Omental fat pad (tissue), 3 donors: ENCODE measurements at regions not wholly inside any gene's neighbourhood (a gene's known extent, or its start where the extent isn't known, plus 50 kb on each side); places are given as distances from the start of the nearest gene placed in this dataset.

Experiments used
- ATAC-seq: fragments of 150-250 bp; one replicate; pipeline ENCODE4 v1.9.1; 2016; ENCODE audit warnings: mild to moderate bottlenecking, moderate library complexity; ENCODE audit not compliant: low FRiP score
- DNase-seq: peaks from one replicate; pipeline ENCODE4 v3.0.0-alpha.2; 2019; ENCODE audit warnings: low spot score
- TF ChIP-seq, protein P1 (sequence below), 3 donors: fragments of 450-650 bp; IDR thresholded peaks; one replicate each; pipeline ENCODE4 v1.5.1; 2016 to 2017; ENCODE audit warnings: antibody characterized with exemption in 3 of 3, mild to moderate bottlenecking in 3 of 3, moderate library complexity in 2 of 3

DNA sequence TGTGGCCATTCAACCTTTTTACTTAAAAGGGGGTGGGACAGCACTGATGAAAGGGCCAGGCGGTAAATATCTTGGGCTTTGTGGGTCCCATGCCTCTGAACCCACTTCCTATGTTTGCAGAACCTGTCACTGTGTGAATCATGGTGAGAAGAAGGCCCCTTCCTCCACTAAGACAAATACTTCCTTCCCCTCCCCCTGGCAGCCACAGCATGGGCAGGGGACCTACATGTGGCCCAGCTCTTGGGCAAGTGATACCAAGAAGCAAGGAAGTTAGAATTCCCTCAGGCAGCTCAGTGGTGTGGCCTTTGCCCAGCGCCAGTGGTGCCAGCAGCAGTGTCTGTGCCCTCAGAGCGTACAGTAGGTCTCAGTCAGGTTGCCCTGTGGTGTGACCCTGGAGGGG lies 168.6 kb downstream of the TRIM33 start:
- TF ChIP-seq, protein P1, sequence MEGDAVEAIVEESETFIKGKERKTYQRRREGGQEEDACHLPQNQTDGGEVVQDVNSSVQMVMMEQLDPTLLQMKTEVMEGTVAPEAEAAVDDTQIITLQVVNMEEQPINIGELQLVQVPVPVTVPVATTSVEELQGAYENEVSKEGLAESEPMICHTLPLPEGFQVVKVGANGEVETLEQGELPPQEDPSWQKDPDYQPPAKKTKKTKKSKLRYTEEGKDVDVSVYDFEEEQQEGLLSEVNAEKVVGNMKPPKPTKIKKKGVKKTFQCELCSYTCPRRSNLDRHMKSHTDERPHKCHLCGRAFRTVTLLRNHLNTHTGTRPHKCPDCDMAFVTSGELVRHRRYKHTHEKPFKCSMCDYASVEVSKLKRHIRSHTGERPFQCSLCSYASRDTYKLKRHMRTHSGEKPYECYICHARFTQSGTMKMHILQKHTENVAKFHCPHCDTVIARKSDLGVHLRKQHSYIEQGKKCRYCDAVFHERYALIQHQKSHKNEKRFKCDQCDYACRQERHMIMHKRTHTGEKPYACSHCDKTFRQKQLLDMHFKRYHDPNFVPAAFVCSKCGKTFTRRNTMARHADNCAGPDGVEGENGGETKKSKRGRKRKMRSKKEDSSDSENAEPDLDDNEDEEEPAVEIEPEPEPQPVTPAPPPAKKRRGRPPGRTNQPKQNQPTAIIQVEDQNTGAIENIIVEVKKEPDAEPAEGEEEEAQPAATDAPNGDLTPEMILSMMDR (IDR thresholded peaks at IDR 0.05), result no peak
- ATAC-seq (no peak), DNase-seq (no peak)

DNA sequence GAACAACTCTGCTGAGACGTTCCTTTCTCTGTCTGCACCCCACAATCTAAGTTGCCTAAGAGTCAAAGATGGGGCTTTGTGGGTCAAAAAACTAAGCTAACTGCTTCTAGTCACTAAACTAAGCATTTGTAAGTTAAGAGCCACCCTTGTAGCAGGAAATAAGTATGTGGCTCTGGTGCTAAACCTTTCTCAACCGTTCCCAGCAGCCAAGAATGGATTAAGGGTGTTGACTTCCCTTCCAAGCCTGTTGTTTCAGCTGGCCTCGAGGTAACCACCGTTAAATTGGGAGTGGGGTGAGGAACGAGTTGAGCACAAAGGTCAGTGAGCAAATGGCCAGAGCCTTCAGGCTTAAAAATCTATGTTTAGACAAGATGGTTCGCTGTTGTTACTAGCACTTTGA lies 169.1 kb downstream of the TRIM33 start:
- ATAC-seq, result no peak
- DNase-seq, result no peak
- TF ChIP-seq, protein P1 (IDR thresholded peaks at IDR 0.05), result no peak

DNA sequence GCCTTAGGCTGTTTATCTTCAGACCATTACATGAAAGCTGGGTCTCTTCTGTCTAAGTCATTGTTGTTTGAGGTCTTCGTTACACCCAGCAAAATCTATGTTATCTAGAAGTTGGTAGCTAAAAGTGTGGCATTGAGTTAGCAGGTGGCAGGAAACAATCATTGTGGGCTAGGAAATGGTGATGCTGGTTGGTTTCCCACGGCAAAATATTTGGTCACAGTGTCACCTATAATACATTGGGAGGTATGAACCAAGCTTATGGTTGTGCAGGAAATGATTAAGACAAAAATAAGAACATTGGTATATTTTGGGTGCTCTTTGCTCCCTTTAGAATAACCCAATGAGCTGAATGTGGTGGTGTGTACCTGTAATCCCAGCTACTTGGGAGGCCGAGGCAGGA lies 169.7 kb downstream of the TRIM33 start:
- no peak for DNase-seq
- no peak for ATAC-seq
- TF ChIP-seq, protein P1 (IDR thresholded peaks at IDR 0.05), result no peak

DNA sequence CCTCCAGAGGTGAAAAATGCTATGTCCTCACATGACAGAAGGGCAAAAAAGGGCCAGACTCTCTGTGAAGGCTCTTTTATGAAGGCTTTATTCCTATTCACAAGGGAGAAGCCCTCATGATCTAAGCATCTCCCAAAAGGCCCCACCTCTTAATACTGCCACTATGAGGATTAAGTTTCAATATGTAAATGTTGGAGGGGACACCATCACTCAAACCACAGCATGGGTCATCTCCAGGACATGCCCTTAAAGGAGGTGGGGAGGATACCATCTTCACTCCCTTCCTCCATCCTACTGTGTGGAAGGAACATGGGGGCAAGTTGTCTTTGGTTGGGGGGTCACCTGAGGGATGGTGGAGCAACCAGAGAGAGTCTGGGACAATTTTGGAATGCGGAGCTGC lies 170.1 kb downstream of the TRIM33 start:
- ATAC-seq (no peak), DNase-seq (no peak)
- TF ChIP-seq, protein P1 (IDR thresholded peaks at IDR 0.05), result no peak

DNA sequence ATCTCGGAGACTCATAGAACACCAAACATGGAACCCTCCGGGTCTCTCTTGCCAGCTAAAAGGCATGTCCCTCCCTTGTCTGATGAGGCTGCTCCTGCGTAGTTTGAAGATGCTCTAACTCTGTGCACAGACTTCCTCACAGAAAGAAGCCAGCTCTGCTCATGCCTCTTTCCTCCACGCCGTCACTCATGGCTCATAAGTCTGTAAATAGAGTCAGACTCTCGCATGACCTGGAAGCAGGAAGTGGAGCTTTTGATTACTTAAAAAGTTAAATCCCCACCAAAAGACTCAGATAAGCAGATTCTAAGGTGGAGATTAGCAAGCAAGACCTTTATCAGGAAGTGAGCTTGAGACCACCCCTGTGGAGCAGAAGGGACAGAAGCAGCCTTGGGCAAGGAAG lies 171.6 kb downstream of the TRIM33 start:
- DNase-seq (no peak), ATAC-seq (no peak)
- TF ChIP-seq, protein P1 (IDR thresholded peaks at IDR 0.05), result no peak

DNA sequence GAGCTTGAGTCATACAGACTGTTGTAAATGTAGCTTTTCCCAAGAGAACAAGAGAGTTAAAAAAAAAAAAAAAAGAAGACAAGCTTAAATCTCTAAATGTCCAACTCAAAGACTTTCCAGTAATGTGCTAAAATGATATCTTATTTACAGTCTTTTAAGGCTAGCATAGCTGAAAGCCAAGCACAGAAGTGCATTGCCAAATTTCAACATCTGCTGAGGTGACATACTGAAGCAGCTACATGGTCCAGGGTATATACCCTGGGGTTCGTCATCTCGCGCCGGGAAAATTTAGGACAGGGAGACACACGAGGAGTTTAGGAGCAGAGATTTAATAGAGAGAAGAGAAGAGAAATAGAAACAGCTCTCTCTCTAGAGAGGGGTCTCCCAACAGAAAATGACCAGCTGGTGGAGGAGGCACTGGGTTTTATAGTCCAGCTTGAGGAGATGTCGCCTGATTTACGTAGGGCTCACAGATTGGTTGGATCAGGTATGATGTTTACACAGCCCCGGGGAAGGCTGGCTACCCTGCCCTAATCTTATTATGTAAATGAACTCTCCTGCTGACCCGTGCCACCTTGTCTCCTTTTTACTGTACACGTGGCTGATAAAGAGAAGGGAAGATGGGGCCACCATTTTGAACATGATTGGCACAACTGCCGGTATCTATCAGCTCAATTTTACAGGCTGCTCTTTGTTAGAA lies 172.7 kb downstream of the TRIM33 start:
- no peak for DNase-seq
- ATAC-seq, result no peak
- TF ChIP-seq, protein P1 (IDR thresholded peaks at IDR 0.05), result no peak

DNA sequence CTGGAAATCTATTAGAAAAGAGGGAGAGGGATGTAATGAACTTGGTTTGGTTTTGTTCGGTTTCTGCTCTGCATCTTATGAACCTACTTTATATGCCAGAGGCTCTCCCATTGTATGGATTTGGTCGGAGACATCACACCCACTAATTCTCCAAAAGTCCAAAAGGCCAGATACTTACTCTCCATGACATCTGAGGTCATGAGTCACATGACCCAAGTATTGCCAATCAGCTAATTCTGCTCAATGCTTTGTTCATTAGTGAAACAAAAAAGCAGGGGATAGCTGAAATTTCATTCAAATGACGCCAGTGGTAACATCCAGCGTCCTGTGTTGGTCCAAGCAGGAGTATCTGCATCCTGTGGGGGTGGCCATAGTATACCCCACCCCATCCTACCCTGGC lies 173.6 kb downstream of the TRIM33 start:
- ATAC-seq (no peak), DNase-seq (no peak)
- TF ChIP-seq, protein P1 (IDR thresholded peaks at IDR 0.05), result no peak
